ENCODE measurements at regions not wholly inside any gene's neighbourhood (a gene's known extent, or its start where the extent isn't known, plus 50 kb on each side); places are given as distances from the start of the nearest gene placed in this dataset.
A peak's percentile ranks its signal among the peaks of the same experiment; 100 is the strongest.
"Not testable (repeated sequence)": the region's sequence is repeated elsewhere in the genome, so short reads cannot be mapped to it uniquely, and the experiment has no call there.

- TF ChIP-seq POU6F1 (CRISPR knock-in tag; IDR thresholded peaks at IDR 0.05; ENCODE audit: borderline replicate concordance, low read depth): no peak
- no peak for ATAC-seq
Observed at GRCh38 chr5:106262395-106262794, 1408.3 kb downstream of the EFNA5 start.

GRCh38 chr5:106259431-106260090 lies 1411.2 kb downstream of the EFNA5 start:
- ATAC-seq: not testable (repeated sequence)

GRCh38 chr5:106258591-106259125 lies 1412.1 kb downstream of the EFNA5 start:
- ATAC-seq: peak; percentile 36; the same call in 1 of the 3 replicates

More at GRCh38 chr5:106258591-106259125, 1412.1 kb downstream of the EFNA5 start:
- TF ChIP-seq ZNF70 (CRISPR knock-in tag; IDR thresholded peaks at IDR 0.05): no peak
- no peak for TF ChIP-seq PATZ1 (CRISPR knock-in tag; IDR thresholded peaks at IDR 0.05; ENCODE audit: borderline replicate concordance)
- no peak for TF ChIP-seq ZC3H10 (CRISPR knock-in tag; IDR thresholded peaks at IDR 0.05)
- TF ChIP-seq GLIS3 (CRISPR knock-in tag; IDR thresholded peaks at IDR 0.05): no peak
- TF ChIP-seq TCF4 (CRISPR knock-in tag; IDR thresholded peaks at IDR 0.05; ENCODE audit: borderline replicate concordance): no peak
- no peak for TF ChIP-seq ESRRG (CRISPR knock-in tag; IDR thresholded peaks at IDR 0.05)
- no peak for TF ChIP-seq TSHZ2 (CRISPR knock-in tag; IDR thresholded peaks at IDR 0.05)
- TF ChIP-seq POU6F1 (CRISPR knock-in tag; IDR thresholded peaks at IDR 0.05; ENCODE audit: borderline replicate concordance, low read depth): no peak
- no peak for TF ChIP-seq CREB5 (CRISPR knock-in tag; IDR thresholded peaks at IDR 0.05; ENCODE audit: low read depth)
- TF ChIP-seq PPARA (CRISPR knock-in tag; IDR thresholded peaks at IDR 0.05; ENCODE audit: borderline replicate concordance): no peak
- no peak for TF ChIP-seq RARB (CRISPR knock-in tag; IDR thresholded peaks at IDR 0.05)
- no peak for TF ChIP-seq CSRNP3 (CRISPR knock-in tag; IDR thresholded peaks at IDR 0.05)
- no peak for TF ChIP-seq ZNF565 (CRISPR knock-in tag; conservative IDR thresholded peaks at IDR 0.05; ENCODE audit: low read depth)
- TF ChIP-seq OSR1 (CRISPR knock-in tag; IDR thresholded peaks at IDR 0.05): no peak
- TF ChIP-seq CSDC2 (CRISPR knock-in tag; IDR thresholded peaks at IDR 0.05): no peak
- TF ChIP-seq ZFP3 (CRISPR knock-in tag; IDR thresholded peaks at IDR 0.05): no peak
- TF ChIP-seq ZNF8 (CRISPR knock-in tag; IDR thresholded peaks at IDR 0.05): no peak
- TF ChIP-seq TOX (CRISPR knock-in tag; IDR thresholded peaks at IDR 0.05; ENCODE audit: borderline replicate concordance): no peak
- no peak for TF ChIP-seq ISL1 (CRISPR knock-in tag; IDR thresholded peaks at IDR 0.05)
